HG03097 (cell line): ENCODE measurements at regions not wholly inside any gene's neighbourhood (a gene's known extent, or its start where the extent isn't known, plus 50 kb on each side); places are given as distances from the start of the nearest gene placed in this dataset.

Experiments
- ATAC-seq: cut with Tn5 transposase; IDR thresholded peaks from one replicate; pipeline ENCODE4 v1.9.1; 2021; ENCODE audit not compliant: unreplicated experiment, low FRiP score

GRCh38 chr6:87995461-87995860, 52.2 kb upstream of the SPACA1 start:
- ATAC-seq = no peak

GRCh38 chr6:87993356-87993755, 54.3 kb upstream of the SPACA1 start:
- ATAC-seq = no peak

- no peak for ATAC-seq
Measured at GRCh38 chr6:87990871-87991270, 56.8 kb upstream of the SPACA1 start.

- no peak for ATAC-seq
Measured at GRCh38 chr6:87982134-87982533, 65.5 kb upstream of the SPACA1 start.

GRCh38 chr6:87979737-87980136, 67.9 kb upstream of the SPACA1 start:
- ATAC-seq = no peak

GRCh38 chr6:87976616-87977015, 71.0 kb upstream of the SPACA1 start:
- ATAC-seq = no peak

- ATAC-seq = no peak
Measured at GRCh38 chr6:87975561-87975960, 72.1 kb upstream of the SPACA1 start.

- ATAC-seq = no peak
Measured at GRCh38 chr6:87972279-87972678, 75.4 kb upstream of the SPACA1 start.

- no peak for ATAC-seq
Measured at GRCh38 chr6:87971605-87972262, 75.9 kb upstream of the SPACA1 start.

GRCh38 chr6:87968435-87969278, 79.0 kb upstream of the SPACA1 start:
- ATAC-seq = no peak

- ATAC-seq = no peak
Measured at GRCh38 chr6:87965806-87966205, 81.8 kb upstream of the SPACA1 start.

- no peak for ATAC-seq
Measured at GRCh38 chr6:87959083-87959482, 88.6 kb upstream of the SPACA1 start.

- ATAC-seq = no peak
Measured at GRCh38 chr6:87951751-87952150, 95.9 kb upstream of the SPACA1 start.

GRCh38 chr6:87950614-87951013, 97.0 kb upstream of the SPACA1 start:
- no peak for ATAC-seq

GRCh38 chr6:87949194-87949593, 98.4 kb upstream of the SPACA1 start:
- no peak for ATAC-seq

- ATAC-seq = no peak
Measured at GRCh38 chr6:87946669-87947068, 101.0 kb upstream of the SPACA1 start.

GRCh38 chr6:87945966-87946365, 101.7 kb upstream of the SPACA1 start:
- no peak for ATAC-seq

- no peak for ATAC-seq
Measured at GRCh38 chr6:87945181-87945580, 102.5 kb upstream of the SPACA1 start.

- no peak for ATAC-seq
Measured at GRCh38 chr6:87944541-87944954, 103.1 kb upstream of the SPACA1 start.

GRCh38 chr6:87943191-87943590, 104.5 kb upstream of the SPACA1 start:
- no peak for ATAC-seq

GRCh38 chr6:87941556-87942358, 105.9 kb upstream of the SPACA1 start:
- ATAC-seq = no peak
